SH-SY5Y (cell line): ENCODE measurements at regions not wholly inside any gene's neighbourhood (a gene's known extent, or its start where the extent isn't known, plus 50 kb on each side); places are given as distances from the start of the nearest gene placed in this dataset.

Source experiments
- GATA2 ChIP-seq: IDR thresholded peaks from 2 replicates; pipeline ENCODE4 v1.6.1; 2011; ENCODE audit warnings: mild to moderate bottlenecking, low read depth, low read length
- GATA3 ChIP-seq: IDR thresholded peaks from 2 replicates; pipeline ENCODE4 v1.6.1; 2011; ENCODE audit warnings: low read depth, mild to moderate bottlenecking, low read length, moderate library complexity

- TF ChIP-seq GATA2 (no peak), GATA3 (no peak)
Measured at GRCh38 chr11:95514416-95515110, 275.0 kb downstream of the FAM76B start.
